Spleen (tissue), 7 donors: ENCODE measurements at regions not wholly inside any gene's neighbourhood (a gene's known extent, or its start where the extent isn't known, plus 50 kb on each side); places are given as distances from the start of the nearest gene placed in this dataset.

Experiments
- CTCF ChIP-seq, 11 experiments: fragments of 200-600 bp in 7 of 11; fragments of 450-650 bp in 4 of 11; sonication (generic) in 4 of 11; IDR thresholded peaks in 8 of 11; conservative IDR thresholded peaks in 3 of 11; 1 replicate in 7 of 11; 2 replicates in 4 of 11; pipeline versions ENCODE4 v1.4.0 to v1.8.0; 2016 to 2021; ENCODE audit warnings: antibody characterized with exemption in 11 of 11, inconsistent platforms in 4 of 11, mild to moderate bottlenecking in 1 of 11
- POLR2A ChIP-seq, 3 donors: fragments of 450-650 bp; IDR thresholded peaks; one replicate each; pipeline ENCODE4 v1.5.1; 2017; ENCODE audit warnings: antibody characterized with exemption in 3 of 3, mild to moderate bottlenecking in 1 of 3
- POLR2AphosphoS5 ChIP-seq, 3 donors: sonication (generic); formaldehyde crosslinking; IDR thresholded peaks; one replicate each; pipeline ENCODE4 v1.5.1; 2017; ENCODE audit warnings: antibody characterized with exemption in 3 of 3
- donor health status: DM: no; HTN: no; CAD: no; lungs with moderate emphysema.
- donor health status: DM: no; HTN: no; CAD: no.
- donor health status: DM: no; HTN: no; CAD: no.

- no peak for TF ChIP-seq CTCF (IDR thresholded peaks at IDR 0.05 in 8 of 11, conservative IDR thresholded peaks at IDR 0.05 in 3 of 11)
- TF ChIP-seq POLR2AphosphoS5 (IDR thresholded peaks at IDR 0.05): no peak
- TF ChIP-seq POLR2A (IDR thresholded peaks at IDR 0.05): no peak
Observed at GRCh38 chr7:51731075-51731474, 414.5 kb upstream of the COBL start.
